ENCODE measurements at regions not wholly inside any gene's neighbourhood (a gene's known extent, or its start where the extent isn't known, plus 50 kb on each side); places are given as distances from the start of the nearest gene placed in this dataset.

DNA sequence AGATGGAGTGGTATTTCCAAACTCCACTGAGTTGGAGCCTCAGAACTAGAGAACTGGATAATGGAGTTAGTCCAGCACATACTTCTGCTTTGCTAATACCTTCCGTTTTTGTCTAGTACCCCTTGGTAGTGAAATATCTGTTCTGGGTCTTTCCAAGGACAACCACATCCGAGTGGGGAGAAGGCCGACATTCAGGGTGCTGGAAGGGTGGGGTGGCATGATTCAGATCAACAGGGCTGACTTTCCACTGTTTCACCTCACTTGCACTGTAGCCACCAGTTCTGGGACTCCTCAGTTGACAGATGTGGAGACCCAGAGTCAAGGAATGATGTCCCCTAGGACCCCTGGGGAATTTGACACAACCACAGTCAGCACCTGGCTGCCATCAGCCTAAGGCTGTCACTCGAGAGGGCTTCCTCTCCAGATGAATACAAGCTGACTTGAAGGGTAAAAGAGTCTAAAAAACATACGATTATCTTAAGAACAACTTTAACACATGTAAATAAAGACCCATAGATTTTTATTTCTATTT lies 84.8 kb upstream of the HNF1B start:
- Histone ChIP-seq H2AFZ (ENCODE audit: low read length) (no peak overlapping the region), H2AK5ac (ENCODE audit: low read depth, low read length) (no peak overlapping the region), H3K4me3 (ENCODE audit: low read length in 2 of 2) (no peak overlapping the region), H3K36me3 (replicated peaks in 1 of 2; ENCODE audit: control insufficient read depth in 2 of 2, insufficient read depth in 2 of 2, low read length in 2 of 2) (no peaks in the 10 kb centered on the region), H3K23ac (ENCODE audit: low read depth, low read length, poor library complexity) (no peak overlapping the region), H3K27ac (replicated peaks; ENCODE audit: low read length) (no peak overlapping the region), H4K8ac (ENCODE audit: low read depth, low read length) (no peak overlapping the region), H3K18ac (ENCODE audit: low read length) (peak overlapping the region; percentile 15), H3K14ac (ENCODE audit: low read length) (no peak overlapping the region), H2BK12ac (ENCODE audit: low read length) (no peak overlapping the region), H3K79me1 (ENCODE audit: low read depth, low read length) (no peaks in the 10 kb centered on the region), H3K4me2 (ENCODE audit: insufficient read depth, low read length, poor library complexity, severe bottlenecking) (no peak overlapping the region), H3K4me1 (ENCODE audit: control insufficient read depth in 2 of 2, insufficient read depth in 1 of 2, low read depth in 1 of 2, low read length in 2 of 2) (peaks cover 2 to 15% of the 10 kb centered on the region in 2 donors), H3K9me3 (replicated peaks in 1 of 2; ENCODE audit: control insufficient read depth in 2 of 2, insufficient read depth in 1 of 2, low read depth in 1 of 2, low read length in 2 of 2) (no peaks in the 10 kb centered on the region), H3K9ac (ENCODE audit: low read depth, low read length, poor library complexity) (no peak overlapping the region), H3K27me3 (ENCODE audit: control insufficient read depth in 3 of 3, insufficient read depth in 3 of 3, low read depth in 1 of 3, low read length in 3 of 3) (peaks cover 0 to 2% (median 0%) of the 10 kb centered on the region in 3 experiments), H2BK120ac (ENCODE audit: low read depth, low read length) (no peak overlapping the region), H2BK15ac (ENCODE audit: low read length) (no peak overlapping the region), H3K4ac (ENCODE audit: low read length) (no peak overlapping the region), H2BK5ac (ENCODE audit: low read length) (no peak overlapping the region), H4K91ac (ENCODE audit: low read depth, low read length, poor library complexity) (no peak overlapping the region)
- DNase-seq (ENCODE audit: low spot score): no peak
- WGBS, 2 donors (ENCODE audit: extremely low coverage in 2 of 2, insufficient read length in 2 of 2, insufficient replicate concordance in 1 of 2): no CpG with 5 or more reads among the region's 5 CpGs

DNA sequence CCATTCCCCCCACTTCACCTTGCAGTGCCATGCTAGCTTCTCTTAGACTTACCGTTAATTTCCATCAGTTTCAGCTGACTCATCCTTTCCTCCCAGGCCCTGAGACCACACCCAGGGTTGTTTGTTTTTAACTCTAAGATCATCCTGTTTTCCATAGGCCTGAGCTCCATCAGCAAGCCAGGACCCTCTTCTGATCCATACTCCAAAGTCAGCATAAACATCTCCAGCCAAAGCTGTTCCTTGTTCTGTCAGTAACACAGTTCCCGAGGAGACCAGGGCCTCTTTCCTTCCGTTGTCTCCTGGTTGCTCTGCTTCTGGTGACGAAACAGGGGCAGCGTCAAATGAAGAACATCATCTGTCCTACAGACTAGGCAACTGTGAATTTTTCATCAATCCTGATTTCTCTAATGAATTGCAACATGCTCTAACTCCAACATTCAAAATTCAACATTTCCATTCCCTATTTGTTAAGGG lies 83.8 kb upstream of the HNF1B start:
- DNase-seq (ENCODE audit: low spot score): no peak
- H3K9ac ChIP-seq (ENCODE audit: low read depth, low read length, poor library complexity): no peak overlapping the region

DNA sequence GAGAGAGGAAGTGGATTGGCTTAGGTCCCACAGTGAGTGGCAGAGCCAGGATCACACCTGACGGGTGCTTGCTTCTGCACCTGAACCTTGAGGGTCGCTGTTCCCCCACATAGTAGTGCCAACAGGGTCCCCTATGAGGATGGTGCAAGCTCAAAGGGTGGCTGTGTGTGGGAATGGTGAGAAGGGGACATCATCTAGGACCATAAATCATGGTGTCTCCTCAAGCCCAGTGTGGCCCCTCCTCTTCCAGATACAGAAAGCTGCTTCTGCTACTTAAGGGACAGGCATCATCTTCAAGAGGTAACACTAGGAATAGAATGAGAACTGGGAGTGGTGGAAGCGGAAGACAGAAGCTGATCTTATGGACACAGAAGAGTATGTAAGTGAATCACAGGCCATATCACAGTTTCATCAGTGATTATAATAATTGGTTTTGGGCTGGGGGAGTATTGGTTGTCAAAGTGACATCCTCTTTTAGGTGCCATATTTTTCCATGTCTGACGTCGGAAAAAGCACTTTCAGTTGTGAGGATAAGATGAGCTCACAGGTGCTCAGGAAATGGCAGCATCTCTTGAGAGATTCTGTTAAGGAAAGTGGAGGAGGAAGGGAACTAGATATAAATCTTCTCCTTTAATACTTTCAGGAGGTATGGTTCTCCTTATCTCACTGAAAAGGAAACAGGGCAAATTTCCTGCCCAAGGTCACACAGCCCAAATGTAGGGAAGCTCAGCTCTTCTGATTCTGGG lies 83.2 kb upstream of the HNF1B start:
- Histone ChIP-seq H3K27ac (replicated peaks; ENCODE audit: low read length) (no peak overlapping the region), H3K4me2 (ENCODE audit: insufficient read depth, low read length, poor library complexity, severe bottlenecking) (no peak overlapping the region)

More for the DNA sequence above, 83.8 kb upstream of the HNF1B start:
- H4K91ac ChIP-seq (ENCODE audit: low read depth, low read length, poor library complexity): no peak overlapping the region
- no peaks in the 10 kb centered on the region for H3K9me3 ChIP-seq (replicated peaks in 1 of 2; ENCODE audit: control insufficient read depth in 2 of 2, insufficient read depth in 1 of 2, low read depth in 1 of 2, low read length in 2 of 2)
- H2BK120ac ChIP-seq (ENCODE audit: low read depth, low read length): no peak overlapping the region
- no peak overlapping the region for H3K18ac ChIP-seq (ENCODE audit: low read length)
- H2AK5ac ChIP-seq (ENCODE audit: low read depth, low read length): no peak overlapping the region
- H3K27me3 ChIP-seq (ENCODE audit: control insufficient read depth in 3 of 3, insufficient read depth in 3 of 3, low read depth in 1 of 3, low read length in 3 of 3): no peaks in the 10 kb centered on the region
- peaks cover 2 to 14% of the 10 kb centered on the region in 2 donors for H3K4me1 ChIP-seq (ENCODE audit: control insufficient read depth in 2 of 2, insufficient read depth in 1 of 2, low read depth in 1 of 2, low read length in 2 of 2)
- no peak overlapping the region for H4K8ac ChIP-seq (ENCODE audit: low read depth, low read length)
- H3K23ac ChIP-seq (ENCODE audit: low read depth, low read length, poor library complexity): no peak overlapping the region
- no CpG with 5 or more reads among the region's 5 CpGs for WGBS, 2 donors (ENCODE audit: extremely low coverage in 2 of 2, insufficient read length in 2 of 2, insufficient replicate concordance in 1 of 2)
- no peak overlapping the region for H2BK15ac ChIP-seq (ENCODE audit: low read length)
- no peak overlapping the region for H2BK5ac ChIP-seq (ENCODE audit: low read length)
- no peak overlapping the region for H3K4ac ChIP-seq (ENCODE audit: low read length)
- H2BK12ac ChIP-seq (ENCODE audit: low read length): no peak overlapping the region
- no peaks in the 10 kb centered on the region for H3K79me1 ChIP-seq (ENCODE audit: low read depth, low read length)
- no peak overlapping the region for H3K4me2 ChIP-seq (ENCODE audit: insufficient read depth, low read length, poor library complexity, severe bottlenecking)
- no peak overlapping the region for H3K27ac ChIP-seq (replicated peaks; ENCODE audit: low read length)
- no peak overlapping the region for H3K14ac ChIP-seq (ENCODE audit: low read length)
- H3K36me3 ChIP-seq (replicated peaks in 1 of 2; ENCODE audit: control insufficient read depth in 2 of 2, insufficient read depth in 2 of 2, low read length in 2 of 2): no peaks in the 10 kb centered on the region
- H2AFZ ChIP-seq (ENCODE audit: low read length): no peak overlapping the region
- no peak overlapping the region for H3K4me3 ChIP-seq (ENCODE audit: low read length in 2 of 2)

More for the DNA sequence above, 83.2 kb upstream of the HNF1B start:
- Histone ChIP-seq H2BK12ac (ENCODE audit: low read length) (no peak overlapping the region), H2AFZ (ENCODE audit: low read length) (no peak overlapping the region), H2BK120ac (ENCODE audit: low read depth, low read length) (no peak overlapping the region), H2BK15ac (ENCODE audit: low read length) (no peak overlapping the region), H3K23ac (ENCODE audit: low read depth, low read length, poor library complexity) (no peak overlapping the region), H3K4ac (ENCODE audit: low read length) (no peak overlapping the region), H3K36me3 (replicated peaks in 1 of 2; ENCODE audit: control insufficient read depth in 2 of 2, insufficient read depth in 2 of 2, low read length in 2 of 2) (no peaks in the 10 kb centered on the region), H3K18ac (ENCODE audit: low read length) (peak overlapping the region; percentile 11), H3K4me1 (ENCODE audit: control insufficient read depth in 2 of 2, insufficient read depth in 1 of 2, low read depth in 1 of 2, low read length in 2 of 2) (peaks cover 2 to 14% of the 10 kb centered on the region in 2 donors), H3K4me3 (ENCODE audit: low read length in 2 of 2) (no peak overlapping the region), H4K91ac (ENCODE audit: low read depth, low read length, poor library complexity) (no peak overlapping the region), H2BK5ac (ENCODE audit: low read length) (no peak overlapping the region), H3K79me1 (ENCODE audit: low read depth, low read length) (no peaks in the 10 kb centered on the region), H3K14ac (ENCODE audit: low read length) (no peak overlapping the region), H2AK5ac (ENCODE audit: low read depth, low read length) (no peak overlapping the region), H3K27me3 (ENCODE audit: control insufficient read depth in 3 of 3, insufficient read depth in 3 of 3, low read depth in 1 of 3, low read length in 3 of 3) (no peaks in the 10 kb centered on the region), H3K9me3 (replicated peaks in 1 of 2; ENCODE audit: control insufficient read depth in 2 of 2, insufficient read depth in 1 of 2, low read depth in 1 of 2, low read length in 2 of 2) (no peaks in the 10 kb centered on the region), H3K9ac (ENCODE audit: low read depth, low read length, poor library complexity) (no peak overlapping the region), H4K8ac (ENCODE audit: low read depth, low read length) (no peak overlapping the region)
- no peak for DNase-seq (ENCODE audit: low spot score)
- no CpG with 5 or more reads among the region's 5 CpGs for WGBS, 2 donors (ENCODE audit: extremely low coverage in 2 of 2, insufficient read length in 2 of 2, insufficient replicate concordance in 1 of 2)
